NCI-H510A (cell line): ENCODE measurements at regions not wholly inside any gene's neighbourhood (a gene's known extent, or its start where the extent isn't known, plus 50 kb on each side); places are given as distances from the start of the nearest gene placed in this dataset.

Source experiments
- DNase-seq: peaks from one replicate; lab custom pipeline; 2025; lab: John Stamatoyannopoulos, UW

DNA sequence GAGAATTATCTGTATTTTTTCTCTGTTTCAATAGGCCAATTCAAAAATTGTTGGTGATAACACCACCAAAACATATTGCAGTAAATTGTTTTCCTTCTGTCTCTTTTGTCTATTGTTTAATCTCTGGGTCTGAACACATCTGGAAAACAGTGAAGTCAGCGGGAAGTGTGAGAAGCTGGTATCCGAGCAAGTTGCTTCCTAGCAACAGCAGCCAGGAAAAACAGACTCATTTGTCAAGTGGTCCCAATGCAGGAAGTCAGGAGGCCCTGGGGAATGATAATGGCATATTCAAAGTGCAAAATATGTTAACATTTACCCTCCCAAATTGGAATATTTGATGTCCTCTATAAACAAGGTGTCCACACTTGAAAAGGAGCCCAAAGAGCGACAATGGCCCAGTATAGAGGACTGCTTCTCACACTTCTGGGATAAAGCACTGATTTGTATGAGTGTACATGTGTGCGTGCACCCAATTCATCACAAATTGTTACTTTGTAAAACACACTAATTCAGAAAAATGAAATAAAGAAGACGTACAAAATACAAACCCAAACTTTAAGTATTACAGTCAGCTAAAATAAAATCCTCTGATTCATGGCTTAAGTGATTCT, 515.0 kb downstream of the TBC1D4 start:
- DNase-seq = no peak

DNA sequence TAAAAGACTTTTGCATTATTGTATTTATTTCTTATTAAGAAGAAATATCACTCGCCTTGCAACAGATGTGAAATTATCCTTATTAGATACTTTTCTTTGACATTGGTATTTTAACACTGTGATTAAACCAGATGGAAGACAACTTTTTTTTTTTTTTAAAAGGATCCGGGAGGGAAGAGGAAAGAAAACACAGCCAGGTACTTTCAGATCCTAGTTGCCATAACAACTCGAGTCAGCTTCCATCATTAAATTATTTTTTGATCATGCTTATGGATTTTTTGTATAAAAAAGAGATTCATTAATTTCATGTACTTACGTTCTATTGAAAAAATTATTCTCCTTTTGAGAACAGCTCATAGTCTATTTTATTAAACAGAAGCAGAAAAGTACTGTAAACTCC, 515.7 kb downstream of the TBC1D4 start:
- DNase-seq = no peak

DNA sequence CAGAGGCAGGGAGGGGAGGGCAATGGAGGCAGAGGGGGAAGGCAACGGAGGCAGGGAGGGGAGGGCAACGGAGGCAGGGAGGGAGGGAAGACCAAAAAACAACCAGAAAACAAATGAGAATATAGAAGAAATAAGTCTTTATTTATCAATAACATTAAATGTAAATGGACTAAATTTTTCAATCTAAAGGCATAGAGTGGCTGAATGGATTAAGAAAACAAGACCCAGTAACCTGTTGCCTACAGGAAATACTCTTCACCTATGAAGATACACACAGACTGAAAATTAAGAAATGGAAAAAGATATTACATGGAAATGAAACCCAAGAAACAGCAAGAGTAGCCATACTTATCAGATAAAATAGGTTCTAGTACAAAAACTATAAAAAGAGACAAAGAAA, 536.3 kb downstream of the TBC1D4 start:
- no peak for DNase-seq

DNA sequence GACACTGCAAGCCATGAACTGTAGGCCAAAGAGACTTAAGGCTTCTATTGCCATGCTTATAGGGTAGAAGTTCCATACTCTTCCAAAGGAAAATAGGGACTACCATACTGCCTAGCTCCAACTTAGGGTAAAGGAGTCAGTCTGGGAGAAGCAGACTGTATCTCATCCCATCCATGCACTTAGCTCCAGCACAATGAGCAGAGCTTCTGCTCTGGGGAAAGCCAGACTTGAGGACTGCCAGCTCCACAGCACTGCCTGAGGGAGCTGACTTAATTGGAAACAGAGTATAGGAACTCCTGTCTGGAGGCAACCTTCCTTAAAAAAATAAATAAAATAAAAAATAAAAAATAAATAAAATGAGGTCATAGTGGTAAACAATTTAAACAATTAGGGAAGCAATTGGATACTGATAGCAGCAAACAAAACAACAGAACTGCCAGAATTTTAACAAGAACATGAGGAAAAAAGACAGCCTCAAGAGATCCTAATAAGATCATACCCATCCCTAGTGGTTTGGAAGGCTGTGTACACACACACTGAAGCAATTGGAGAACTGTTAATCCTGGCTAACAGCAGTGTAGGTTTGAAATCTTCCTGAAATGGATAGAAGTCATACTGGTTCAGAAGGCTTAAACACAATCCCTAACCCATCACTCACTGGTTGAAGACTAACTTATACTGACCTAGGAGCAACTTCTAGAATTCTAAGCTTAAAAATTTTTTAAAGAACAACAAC, 550.1 kb downstream of the TBC1D4 start:
- no peak for DNase-seq

DNA sequence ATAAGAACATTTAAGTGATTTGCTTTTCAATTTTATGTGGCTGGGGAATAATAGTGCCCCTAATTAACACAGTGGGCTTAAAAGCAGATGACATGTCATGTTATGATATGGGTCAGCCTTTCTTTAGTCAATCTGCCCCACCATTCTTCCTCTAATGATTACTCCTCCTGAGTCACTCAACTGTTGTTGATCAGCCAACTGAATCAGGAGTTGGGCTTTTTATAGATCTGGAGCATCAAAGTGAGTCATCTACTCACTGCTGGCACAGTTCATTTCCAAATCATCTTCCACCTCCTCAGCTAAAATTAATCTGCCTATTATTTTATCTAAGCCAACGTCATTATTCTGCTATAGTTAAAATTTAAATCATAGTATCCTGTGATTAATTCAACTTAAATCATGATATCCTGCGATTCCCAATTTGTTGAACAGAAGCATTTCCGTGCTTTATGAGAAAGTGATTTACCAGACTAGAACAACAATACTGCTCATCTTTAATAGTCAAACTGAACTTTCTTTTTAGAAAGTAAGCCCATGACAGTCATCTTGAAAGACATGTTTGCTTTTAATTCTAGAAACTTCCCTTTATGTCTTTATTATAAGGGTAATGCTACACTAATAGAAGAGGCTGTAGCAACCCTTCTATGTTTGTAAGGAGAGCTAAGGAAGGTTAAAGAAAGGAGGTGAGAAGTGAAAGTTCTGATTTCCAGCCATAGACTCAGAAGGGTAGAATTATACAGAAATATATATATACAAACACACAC, 551.4 kb downstream of the TBC1D4 start:
- DNase-seq = no peak

DNA sequence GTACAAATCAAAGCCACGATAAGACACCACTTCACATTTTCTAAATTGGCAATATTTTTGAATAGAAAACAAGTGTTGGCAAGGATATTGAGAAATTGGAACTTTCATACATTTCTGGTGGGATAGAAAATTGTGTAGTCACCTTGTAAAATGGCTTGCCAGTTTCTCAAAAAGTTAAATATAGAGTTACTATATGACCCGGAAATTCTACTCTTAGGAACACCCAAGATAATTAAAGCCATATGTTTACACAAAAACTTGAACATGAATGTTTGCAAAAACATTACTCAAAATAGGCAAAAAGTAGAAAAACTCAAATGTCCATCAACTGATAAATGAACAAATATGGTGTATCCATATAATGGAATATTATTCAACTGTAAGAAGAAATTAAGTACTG, 552.5 kb downstream of the TBC1D4 start:
- no peak for DNase-seq

DNA sequence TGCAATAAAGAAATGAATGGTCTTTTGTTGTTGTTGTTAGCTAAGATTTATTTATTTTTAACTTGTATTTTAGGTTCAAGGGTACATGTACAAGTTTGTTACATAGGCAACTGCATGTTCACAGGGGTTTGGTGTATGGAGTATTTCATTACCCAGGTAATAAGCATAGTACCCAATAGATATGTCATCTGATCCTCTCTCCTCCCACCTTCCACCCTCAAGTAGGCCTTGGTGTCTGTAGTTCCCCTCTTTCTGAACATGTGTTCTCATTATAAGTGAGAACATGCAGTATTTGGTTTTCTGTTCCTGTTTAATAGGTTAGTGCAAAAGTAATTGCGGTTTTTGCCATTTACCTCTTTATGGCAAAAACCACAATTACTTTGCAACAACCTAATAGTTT, 554.1 kb downstream of the TBC1D4 start:
- no peak for DNase-seq

DNA sequence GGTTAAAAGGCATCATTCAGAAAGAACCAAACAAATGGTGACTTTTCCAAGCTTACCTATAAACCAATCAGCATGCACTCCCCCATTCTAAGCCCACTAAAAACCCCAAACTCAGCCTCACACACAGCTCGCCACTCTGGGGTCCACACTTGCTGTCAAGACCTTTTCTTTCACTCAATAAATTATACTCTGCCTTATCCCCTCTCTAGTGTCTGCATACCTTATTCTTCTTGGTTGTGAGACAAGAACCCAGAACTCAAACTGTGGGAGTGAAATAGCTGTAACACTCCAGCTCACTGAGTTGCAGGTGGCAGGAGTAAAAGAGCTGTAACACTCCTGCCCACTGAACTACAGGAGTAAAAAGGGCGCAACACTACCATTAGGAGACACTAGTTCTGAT, 559.0 kb downstream of the TBC1D4 start:
- DNase-seq = no peak

DNA sequence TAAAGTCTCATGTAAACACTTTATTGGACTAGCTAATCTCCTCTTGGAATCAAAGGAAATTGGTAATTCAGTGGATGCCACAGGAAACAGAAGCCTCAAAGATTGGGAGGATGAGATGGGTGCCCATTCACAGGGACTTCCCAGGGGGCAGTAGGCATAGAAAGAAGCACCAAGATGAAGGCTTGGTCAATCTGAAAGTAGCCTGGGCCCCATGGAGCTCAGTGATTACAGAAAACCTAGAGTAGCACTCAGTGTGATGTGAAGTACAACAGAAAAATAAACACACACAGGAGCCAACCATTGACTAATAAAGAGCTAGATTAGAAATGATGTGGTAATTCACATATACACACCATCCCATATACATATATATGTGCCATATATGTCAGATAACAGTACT, 560.6 kb downstream of the TBC1D4 start:
- no peak for DNase-seq

DNA sequence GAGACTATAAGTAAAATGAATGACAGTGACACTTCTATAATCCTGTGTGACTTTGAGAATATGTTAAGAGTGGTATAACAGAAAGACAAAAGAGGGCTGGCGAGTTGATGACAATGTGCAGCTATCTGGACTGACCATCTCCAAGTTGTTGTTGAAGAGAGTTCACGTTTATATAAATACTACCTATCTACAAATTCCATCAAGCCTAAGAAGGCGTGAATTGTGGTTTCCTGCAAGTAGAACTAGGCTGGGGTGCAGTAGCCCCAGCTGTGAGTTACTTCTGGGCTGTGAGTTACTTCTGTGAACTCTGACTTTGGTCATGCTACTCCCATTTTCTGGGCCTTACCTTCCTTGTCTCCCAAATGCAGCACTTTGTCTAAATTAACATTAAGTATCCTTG, 561.0 kb downstream of the TBC1D4 start:
- DNase-seq = no peak

DNA sequence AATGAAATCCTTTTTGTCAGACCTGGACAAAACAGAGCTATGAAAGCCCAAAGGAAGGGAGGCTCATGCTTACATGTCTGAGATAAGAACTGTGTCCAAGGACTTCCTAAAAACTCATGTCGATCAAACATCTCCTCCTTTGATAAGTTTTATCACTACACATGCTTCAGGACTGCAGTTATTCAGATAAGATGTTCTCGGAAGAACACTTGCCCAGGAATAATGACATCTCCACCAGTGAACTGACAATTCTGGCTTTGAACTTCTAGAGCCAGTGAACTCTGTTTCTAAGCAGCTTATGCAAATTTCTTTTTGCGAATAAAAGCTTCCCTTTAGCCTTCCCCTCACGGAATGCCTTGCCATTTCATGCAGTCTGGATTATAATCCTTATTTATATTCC, 561.6 kb downstream of the TBC1D4 start:
- no peak for DNase-seq

DNA sequence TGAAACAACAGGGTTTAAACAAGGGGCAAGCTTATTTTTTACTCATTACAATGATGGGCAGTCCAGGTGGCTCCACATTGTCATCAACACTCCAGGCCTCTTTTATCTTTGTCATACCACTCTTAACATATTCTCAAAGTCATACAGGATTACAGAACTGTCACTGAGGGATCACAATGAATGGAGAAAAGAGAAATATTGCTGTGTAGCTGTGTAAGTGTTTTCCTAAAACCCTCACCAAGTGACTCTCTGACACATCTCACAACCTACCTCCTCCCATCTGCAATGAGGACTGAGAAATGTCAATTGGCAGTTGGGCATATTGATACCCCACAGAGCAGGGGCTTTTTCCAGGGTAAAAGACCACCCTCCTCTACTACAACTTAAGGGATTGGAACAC, 562.1 kb downstream of the TBC1D4 start:
- DNase-seq = no peak

DNA sequence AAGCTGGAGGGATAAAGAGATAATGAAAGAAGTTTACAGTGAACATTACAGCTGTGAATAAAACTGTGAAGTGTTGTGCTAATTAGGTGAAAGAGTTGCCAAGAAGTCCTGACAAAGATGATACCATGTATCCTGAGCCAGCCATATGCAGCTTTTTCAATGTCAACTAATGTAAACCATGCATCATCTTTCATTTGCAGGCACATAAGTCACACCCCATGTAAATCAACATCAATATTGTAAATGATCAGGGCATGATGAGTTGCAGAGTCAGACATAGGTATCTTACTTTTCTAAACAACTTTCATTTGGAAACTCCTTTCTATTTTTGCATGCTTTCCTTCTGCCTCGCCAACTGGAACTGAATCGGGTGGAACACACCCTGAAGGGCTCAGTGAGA, 569.1 kb downstream of the TBC1D4 start:
- no peak for DNase-seq

DNA sequence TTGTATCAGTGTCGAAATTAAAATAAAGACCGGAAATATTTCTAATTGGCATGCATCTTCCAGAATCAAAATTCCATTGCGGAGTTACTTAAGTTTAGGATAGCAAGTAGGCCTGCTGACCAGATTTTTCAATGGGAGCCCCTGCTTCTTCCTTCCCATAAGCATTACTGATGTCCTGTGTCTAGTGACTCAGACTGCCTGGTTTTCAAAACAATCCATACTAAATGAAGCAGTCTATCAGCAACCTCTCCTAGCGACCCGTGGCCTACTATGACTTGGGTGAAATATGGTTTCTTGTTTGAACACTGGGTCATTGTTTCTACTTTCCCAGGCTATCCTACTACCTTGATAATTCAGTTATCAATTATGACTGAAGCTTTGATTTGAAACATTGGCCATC, 571.6 kb downstream of the TBC1D4 start:
- DNase-seq = no peak

DNA sequence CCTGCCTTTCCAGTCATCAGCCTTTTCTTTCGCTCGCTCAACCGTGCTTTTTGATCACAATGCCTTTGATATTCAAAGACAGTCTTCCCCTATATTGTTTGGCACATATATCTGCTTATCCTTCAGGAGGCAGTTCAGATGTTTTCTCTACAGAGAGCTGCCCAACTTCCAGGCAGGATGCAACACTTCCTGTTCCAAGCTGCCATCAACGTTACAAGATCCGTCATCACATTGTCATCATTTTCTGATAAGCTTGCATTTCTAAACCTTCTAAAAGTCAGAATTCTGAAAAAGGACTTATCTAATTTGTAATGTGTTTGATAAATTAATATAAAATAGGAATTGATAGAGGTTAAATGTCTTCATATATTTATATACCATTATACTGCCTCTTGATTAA, 574.2 kb downstream of the TBC1D4 start:
- no peak for DNase-seq

DNA sequence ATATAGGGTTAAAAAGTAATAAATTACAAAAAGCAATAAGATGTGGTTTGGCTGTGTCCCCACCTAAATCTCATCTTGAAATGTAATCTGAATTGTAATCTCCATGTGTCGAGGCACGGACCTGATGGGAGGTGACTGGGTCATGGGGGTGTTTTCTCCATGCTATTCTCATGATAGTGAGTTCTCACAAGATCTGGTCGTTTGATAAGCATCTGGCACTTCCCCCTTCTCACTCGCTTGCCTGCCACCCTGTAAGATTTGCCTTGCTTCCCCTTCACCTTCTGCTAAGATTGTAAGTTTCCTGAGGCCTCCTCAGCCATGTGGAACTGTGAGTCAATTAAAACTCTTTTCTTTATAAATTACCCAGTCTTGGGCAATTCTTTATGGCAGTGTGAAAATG, 577.4 kb downstream of the TBC1D4 start:
- DNase-seq = no peak

DNA sequence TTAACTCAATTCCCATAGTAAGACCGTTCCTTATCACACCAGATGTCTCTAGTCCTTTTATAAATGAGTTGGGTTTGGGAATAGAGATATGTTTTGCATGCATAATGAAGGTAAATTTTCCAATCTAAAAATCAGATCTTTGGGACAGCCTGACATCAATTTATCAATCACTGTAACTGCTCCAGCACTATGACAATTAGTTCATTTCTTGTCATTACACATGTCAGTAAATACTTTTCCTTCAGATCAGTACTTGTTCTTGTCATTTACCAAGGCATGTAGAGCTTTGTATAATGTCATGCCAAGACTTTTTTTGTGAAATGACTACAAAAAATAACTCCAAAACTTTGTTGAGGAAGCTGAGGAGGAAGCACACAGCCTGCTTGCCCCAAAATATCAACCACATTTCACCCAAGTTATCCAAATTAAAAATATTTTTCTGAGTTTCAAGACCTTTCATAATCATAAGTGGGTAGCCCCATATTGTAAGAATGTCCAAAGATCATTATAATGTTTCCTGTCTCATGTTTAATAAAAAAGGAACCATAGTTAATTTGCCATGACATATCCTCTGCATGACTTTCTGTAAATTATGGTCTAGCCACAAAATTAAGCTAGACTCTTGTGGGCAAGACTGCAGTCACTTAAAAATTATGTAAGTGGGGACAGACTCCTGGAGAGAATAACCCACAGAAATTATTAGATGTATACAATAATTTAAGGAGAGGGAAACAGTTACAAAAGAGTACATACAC, 586.8 kb downstream of the TBC1D4 start:
- no peak for DNase-seq

DNA sequence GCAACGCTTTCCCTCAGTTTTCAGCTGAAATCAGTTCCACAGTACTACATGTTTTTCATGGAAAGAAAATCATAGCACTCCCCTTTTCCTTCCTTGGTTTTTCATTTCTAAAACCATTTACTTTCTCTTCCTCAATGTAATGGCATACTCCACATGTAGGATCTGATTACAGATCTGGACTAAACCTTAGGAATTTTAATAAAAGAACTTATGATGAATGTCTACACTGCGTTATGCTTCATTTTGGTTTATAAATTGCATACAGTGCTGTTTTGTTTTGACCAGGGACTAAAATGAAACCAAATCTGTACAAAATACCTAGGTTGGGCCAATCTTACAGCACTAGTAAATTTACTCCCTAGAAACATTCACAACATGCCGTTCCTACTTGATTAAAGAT, 589.9 kb downstream of the TBC1D4 start:
- DNase-seq = no peak

DNA sequence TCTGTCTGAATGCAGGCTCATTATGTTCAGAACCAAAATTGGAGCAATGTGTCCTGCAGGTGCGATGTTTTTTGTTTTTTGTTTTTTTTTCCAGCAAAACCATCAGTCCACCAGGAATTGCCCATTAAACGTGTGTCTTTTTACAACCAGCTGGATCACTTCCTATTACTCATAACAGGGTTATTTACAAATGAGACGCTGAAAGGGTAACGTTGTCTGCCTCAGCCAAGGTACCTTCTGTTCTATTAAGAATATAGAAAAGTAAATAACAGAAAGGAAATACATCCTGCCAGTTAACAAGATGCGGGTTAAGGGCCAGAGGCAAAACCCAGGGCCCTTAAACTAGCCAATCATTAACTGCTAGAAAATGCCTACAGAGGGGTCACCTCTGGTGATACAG, 590.4 kb downstream of the TBC1D4 start:
- DNase-seq = no peak

DNA sequence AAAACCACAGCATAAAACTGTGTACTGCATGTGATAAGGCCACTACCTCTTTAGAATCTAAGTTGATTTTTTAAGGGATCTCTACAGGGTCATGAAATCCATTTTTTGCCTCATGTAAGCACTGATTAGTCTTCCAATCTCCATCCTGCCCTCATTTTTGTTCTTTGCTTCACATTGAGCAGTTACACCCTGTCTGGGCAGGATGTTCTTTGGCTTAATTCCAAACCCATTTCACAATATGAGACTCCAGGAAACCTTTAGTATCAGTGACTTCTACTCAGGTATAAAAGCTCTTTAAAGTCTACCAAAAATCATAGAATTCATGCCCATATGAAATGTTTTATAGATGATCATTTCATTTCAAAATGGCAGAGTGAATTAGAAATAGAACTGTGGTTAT, 592.6 kb downstream of the TBC1D4 start:
- DNase-seq = no peak

DNA sequence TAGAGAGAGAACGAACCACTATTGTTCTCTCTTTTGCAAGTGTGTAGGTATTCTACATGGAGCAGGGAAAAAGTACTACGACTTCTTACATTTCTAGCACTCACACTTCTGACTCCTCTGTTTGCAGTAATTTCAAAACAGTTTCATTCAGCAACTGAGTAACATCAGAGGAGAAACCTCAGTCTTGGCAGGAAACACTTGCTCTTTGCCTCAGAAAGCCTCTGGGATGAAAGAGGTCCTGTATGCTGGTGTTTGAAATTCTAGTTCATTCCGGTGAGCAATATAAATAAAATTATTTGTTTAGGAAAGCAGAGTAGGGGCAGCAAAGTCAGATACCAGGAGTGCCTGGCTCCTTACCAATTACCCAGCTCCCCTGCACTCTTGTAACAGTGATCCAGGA, 595.5 kb downstream of the TBC1D4 start:
- DNase-seq = no peak

DNA sequence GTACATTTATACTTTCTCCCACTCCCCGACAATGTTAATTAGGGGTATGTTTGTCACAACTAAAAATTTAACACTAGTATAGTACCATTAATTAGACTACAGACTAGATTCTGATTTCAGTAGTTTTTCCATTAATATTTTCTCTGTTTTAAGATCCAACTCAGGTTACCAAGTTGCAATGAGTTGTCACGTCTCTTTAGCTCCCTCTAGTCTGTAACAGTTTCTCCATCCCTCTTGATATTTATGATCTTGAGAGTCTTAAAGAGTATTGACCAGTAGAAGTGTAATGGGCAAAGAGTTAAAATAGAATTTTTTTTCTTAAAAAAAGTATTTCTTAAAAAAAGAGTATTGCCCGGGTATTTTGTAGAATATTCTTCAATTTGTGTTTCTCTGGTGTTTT, 598.1 kb downstream of the TBC1D4 start:
- DNase-seq = no peak
